Fibroblast of skin of abdomen (primary cell): ENCODE measurements at regions not wholly inside any gene's neighbourhood (a gene's known extent, or its start where the extent isn't known, plus 50 kb on each side); places are given as distances from the start of the nearest gene placed in this dataset.
"Not testable (repeated sequence)": the region's sequence is repeated elsewhere in the genome, so short reads cannot be mapped to it uniquely, and the experiment has no call there.

Experiments used
- DNase-seq: peaks from one replicate; pipeline ENCODE4 v3.0.0-alpha.2; 2013

DNA sequence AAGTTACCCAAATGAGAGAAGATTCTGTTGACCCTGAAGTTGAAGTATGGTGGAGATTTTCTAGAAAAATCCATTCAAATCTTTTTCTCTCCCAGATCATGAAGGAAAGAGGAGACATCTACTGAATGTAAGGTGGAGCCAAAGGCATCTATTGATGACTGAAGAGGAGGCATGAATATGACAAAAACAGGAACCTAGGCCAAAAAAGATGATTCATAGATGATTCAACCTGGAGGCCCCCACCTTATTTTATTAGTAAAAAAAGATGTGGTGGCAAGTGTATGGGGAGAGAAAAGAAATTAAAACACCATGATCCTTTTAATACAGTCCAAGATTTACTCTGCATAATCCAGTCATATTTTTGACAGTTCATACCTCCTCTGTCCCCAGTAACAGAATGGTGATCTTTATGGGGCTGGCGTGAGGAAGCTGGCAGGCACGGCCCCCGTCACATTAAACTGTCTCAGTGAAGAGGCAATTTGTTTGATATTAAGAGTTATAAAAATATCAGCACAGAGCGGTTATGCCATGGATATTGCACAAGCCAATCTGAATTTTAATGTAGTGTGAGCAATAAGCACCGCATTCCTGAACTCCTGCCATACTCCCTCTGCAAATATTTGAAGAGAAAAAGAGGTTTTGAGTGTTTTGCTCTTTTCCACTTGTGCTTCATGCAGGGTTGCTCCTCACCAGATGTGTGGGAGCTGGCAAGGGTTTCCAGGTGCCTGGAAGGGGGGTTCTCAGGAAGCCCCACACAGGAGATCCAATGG lies 94.4 kb downstream of the TRIM43 start:
- peak; percentile 81 for DNase-seq

DNA sequence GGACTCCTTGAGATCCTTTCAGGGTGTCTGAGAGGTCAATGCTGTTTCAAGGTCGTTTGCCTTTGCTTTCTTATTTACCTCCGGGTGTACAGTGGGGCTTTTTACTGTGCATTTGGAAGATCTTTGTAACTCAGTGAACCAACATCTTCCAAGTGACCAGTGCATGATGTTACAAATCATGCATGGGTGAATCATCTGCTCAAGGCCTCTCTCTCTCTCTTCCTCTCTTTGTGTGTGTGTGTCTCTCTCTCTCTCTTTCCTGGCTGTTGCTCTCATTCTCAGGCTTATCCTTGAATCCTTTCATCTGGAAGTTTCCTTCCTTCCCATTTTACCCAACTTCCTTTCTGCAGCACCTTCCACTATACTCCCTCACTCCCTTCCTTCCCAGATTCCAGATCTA lies 96.1 kb downstream of the TRIM43 start:
- peak; percentile 64 for DNase-seq

DNA sequence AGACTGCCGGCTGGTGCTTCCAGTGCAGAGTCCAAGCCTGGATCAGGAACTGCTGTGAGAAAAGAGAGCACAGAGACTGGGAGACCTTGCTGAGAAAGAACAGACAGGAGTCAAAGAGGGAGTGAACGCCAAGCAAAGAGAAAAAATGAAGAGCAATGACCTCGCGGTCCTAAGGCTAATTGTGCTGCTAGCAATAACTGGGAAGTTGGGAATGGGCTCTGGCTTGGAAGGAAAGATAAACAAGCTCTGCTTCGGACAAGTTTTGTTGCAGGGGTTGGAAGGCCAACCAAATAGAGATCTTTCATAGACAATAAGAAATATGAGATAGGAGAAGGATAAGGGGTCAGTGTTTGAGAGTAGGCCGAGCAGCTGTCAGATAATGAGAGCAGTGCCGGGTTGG lies 99.4 kb downstream of the TRIM43 start:
- not testable (repeated sequence) for DNase-seq

DNA sequence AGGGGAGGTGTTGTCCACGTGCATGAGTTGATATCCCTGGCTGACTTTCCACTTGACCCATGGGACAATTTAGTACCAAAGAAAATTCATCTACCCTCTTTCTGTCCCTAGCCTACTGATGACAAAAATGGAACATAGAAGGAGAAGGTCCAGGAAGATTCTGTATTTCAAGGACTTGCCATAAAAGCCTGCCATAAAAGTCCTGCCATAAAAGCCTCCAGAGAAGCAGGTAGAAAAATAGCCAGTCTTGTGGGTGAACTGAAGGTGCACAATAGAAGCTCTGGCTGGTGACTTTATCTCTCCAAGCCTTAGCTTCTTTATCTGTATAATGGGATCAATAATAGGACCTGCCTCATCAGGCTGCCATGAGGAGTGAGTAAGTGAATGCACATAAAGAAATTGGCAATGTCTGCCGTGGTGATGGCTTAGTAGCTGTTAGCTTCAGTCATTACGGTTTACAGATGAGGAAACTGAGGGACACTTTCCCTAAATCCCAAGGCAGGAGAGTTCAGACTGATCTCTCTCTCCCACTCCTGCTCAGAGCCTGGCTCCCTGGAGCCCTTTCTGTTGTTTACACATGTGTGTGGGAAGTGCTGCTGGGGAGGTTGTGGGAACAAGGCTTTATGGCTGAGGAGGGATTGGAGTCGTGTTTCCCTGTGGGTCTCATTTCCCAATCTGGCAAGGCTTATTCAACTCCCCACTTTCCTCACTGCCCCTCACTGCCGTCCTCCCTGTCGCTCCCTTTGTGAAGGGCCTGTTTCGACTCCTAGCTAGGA lies 101.5 kb downstream of the TRIM43 start:
- DNase-seq = not testable (repeated sequence)

DNA sequence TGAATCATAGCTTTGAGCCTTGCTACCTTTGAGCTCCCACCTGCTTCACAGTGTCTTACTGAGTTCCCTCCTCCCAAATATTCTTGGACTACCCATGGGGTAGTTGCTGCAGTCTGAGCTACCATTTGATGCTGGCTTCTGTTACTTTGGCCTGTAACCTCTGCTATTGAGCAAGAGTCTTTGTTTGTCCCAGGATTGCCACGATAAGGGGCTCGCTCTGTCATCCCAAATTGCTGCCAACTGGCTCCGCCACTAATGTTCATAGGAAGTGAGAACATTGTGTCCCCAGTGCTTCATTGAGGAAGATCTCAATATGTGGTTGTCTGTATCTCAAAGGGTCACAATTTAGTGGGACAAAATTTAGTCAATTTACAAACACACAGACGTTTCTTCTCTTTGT lies 103.8 kb downstream of the TRIM43 start:
- DNase-seq = no peak

DNA sequence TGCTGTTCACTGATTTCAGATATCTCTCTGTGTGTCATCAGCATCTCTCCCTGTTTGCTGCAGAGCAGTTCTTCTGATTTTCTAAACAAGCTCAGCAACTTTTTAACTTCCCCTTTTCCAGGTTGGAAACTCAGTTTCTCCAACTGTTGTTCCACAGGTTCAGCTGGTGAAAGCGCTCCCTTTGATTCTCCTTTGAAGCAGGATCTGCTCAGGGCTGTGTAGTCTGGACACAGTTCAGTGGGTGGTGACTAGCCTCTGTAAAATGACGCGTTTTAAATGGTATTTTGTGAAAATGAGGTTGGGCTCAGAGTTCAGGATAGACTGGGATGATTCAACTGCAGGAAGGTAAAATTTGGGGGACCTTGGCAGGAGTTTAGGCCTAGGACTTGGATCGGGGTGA lies 106.3 kb downstream of the TRIM43 start:
- DNase-seq = peak; percentile 22

DNA sequence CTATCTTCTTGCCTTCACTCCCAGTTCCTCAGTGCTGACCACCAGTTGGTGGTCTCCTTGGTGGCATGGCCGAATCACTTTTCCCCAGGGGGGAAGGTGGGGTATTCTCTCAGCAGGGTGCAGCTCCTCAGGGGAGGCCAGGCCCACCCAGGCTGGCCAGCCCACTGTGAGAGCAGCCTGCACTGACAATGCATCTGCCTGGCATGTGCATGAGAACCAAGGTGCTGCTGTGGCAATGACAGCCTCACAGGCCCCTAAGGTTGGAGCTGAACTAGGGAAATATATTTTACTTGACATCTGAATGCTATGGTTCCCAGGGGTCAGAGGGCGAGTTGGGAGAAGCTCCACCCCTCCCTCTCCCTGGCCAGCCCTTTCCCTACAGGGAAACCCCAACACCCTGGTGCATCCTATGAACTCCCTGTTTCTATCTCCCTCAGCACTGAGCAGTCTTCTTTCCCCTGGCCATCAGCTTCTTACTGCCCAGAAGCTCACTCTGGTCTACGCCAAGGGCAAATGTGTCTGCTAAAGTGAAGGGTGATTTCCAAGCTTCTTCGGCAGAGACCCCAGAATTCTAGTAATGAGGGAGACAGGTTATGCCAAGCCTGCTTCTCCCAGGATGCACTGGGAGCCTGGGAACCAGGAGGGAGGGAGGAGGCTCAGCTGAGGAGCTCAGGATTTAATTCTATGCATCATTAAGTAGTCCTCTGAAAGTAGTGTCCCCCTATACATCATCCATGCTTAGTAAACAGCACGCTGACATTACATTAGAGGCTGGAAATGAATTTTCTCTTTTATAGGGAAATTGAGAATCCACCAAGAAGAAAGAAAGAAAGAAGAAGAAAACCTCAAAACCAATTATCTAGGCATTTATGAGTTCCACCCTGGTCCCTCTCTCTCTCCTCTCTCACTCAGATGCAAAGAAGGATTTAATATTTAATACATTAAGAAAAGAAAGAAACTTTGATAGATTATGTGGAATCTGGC lies 107.7 kb downstream of the TRIM43 start:
- DNase-seq = not testable (repeated sequence)

DNA sequence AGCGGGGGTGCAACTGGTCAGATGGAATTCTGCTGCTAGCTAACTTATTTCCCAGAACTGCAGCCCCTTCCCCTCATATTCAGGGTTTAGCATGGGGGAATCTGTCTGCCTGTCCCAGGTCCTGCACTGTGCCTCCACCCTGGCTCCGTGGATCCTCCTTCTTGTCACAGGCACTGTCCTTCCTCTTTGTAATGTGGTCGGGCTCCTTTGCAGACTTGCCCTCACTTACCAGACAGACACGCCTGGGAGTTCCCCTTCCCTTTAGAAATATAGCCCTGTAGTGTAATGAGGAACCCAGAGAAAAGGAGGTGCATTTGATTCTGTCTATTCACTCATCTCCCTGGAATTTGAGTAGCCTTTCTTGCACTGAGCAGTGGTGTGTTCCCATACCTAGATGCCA lies 108.7 kb downstream of the TRIM43 start:
- peak; percentile 5 for DNase-seq

DNA sequence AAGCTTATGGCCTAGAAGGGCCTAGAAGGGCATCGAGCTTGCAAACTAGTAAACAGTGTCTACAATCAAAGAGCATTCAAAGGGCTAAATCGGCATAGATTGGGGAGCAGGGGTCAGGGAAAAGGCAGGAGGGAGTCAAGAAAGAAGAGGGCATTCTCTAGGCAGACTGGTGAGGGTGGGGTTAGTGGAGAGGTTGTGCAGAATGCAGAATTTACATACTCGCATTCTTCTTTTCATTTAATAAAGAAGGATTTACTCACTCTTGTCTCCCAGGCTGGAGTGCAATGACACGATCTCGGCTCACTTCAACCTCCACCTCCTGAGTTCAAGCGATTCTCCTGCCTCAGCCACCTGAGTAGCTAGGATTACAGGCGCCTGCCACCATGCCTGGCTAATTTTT lies 110.7 kb downstream of the TRIM43 start:
- no peak for DNase-seq

DNA sequence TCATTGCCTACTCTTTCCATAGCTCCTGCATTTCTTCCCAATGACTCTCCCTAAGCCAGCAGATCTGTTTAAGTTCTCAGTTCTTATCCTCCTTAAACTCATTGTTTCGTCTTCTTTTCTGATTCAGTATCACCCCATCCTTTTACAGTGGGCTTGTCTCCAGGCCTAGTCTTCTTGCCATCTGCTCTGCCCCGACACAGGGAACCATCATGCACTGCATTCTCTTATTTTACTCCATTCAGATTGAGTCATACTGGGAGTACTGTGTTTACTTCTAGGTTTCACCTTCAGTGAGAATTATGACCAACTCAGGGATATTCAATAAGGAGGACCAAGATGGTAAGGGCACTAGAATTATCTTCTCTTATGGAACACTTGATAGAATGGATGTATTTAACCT lies 115.4 kb downstream of the TRIM43 start:
- not testable (repeated sequence) for DNase-seq

DNA sequence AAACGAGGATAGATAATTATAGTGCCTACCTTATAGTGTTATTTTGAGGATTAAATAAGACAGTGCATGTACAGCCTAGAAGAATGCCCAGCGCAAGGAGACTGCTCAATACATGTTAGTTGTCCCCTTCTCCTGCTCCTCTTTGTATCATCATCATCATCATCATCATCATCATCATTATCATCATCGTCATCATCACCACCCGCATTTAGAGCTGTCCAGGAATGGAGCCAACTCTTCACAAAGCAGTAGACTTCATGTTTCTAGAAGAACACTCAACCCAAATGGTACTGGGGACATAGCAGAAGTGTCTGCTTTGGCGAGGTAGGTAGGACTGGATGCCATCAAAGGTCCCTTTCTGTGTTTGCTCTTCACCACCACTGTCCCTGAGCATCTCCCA lies 116.0 kb downstream of the TRIM43 start:
- no peak for DNase-seq

DNA sequence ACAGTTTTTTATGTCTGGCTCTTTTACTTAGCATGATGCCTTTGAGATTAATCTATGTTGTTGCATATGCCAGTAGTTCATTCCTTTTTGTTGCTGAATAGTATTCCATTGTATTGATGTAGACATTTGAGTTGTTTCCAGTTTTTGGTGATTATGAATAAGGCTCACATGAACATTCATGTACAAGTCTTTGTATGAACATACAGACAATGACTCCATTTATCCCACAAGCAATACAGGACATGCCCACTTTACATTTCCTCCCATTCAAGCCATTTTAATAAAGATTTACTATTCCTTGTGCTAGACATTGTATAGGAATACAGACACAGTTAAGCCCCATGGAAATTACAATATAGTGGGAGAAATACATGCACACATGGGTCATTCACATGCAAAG lies 118.0 kb downstream of the TRIM43 start:
- DNase-seq = no peak

DNA sequence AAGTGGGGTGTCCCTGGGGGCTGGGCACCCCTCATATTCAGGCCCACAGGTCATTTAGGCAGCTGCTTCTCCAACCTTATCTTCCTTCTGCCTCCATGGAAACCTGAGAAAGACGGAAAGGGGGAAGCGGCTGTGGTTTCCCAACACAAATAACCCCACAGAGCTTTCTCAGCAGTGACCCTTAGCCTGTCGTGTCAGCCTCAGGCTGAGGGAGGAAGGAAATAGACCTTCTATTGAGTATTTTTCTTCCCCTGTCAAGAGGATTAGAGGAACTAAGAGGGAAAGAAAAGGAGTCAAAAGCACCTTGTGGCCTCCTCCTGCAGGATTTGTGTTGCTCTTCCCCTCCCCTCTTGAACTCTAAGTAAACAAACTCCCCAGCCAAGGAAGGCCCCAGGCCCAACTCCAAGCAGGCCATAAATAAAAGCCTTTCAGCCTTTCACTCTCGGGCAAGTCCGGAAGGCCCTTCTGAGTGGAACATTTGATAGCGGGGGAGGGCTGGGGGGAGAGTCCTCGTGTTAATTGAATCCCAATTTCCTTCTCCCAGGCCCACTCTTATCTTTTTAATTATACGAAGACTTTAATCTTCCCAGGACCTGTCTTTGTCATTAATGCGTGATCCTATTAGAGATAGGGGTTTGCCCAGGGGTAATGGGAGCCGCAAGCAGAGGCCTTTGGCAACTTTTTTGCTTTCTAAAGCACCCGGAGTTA lies 121.8 kb downstream of the TRIM43 start:
- not testable (repeated sequence) for DNase-seq

DNA sequence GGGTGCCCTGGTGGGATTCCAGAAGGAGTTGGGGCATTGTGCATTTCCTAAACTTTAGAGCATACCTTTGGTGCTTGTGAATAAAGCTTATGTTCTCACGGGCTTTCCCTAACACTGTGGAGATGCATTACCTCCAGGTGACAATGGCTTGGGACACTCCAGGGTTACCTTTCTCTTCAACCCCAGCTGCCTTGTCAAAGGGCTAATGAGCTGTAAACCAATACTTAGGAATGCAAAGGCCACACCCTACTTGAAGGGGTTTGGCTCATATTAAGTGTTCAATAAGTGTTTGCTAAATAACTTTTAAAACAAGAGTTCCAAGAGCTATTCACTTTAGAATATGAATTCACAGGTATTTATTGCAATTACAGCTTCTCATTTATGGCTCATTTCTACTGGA lies 122.6 kb downstream of the TRIM43 start:
- not testable (repeated sequence) for DNase-seq

DNA sequence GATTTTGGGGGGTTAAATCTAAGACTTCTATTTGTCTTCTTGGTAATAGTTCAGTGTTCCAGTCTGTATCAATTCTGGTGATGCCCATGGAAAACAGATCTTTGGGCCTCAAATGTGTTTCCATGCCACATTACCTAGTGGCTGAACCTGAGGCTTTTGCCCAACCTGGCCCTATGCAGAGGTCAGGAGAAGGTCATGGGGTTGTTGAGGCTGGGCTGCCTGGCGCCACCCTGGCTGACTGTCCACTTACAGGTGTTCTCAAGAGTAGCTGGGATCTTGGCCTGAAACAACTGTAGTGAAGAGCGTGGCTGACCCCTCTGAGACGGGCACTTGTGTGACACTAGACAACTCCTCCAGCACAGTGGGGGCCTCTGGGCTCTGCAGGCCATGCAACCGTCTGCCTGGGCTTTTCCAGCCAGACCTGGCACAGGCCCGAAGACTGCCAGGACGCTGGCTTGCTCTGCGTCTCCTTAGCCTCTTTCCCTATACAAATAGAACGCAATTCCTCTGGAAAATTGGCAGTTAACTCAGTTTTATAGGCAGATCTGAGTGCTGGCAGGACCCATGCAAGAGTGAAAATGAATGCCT lies 127.8 kb downstream of the TRIM43 start:
- DNase-seq = no peak

DNA sequence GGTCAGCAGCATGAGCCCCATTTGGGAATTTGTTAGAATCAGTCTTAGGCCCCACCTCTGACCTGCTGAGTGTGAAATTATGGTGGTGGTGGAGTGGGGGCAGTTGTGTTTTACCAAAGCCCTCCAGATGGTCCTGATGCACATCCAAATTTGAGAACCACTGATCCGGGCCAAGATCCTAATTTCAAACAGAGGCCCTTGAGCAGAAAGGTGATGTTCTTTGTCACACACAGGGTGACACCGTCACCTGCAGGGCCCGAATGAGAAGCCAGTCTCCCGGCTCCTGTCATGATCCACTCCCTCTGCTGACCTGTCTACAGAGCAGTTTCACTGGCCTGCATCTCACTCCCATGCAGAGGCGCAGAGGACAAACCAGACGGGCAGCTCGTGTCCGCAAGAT lies 129.9 kb downstream of the TRIM43 start:
- no peak for DNase-seq

DNA sequence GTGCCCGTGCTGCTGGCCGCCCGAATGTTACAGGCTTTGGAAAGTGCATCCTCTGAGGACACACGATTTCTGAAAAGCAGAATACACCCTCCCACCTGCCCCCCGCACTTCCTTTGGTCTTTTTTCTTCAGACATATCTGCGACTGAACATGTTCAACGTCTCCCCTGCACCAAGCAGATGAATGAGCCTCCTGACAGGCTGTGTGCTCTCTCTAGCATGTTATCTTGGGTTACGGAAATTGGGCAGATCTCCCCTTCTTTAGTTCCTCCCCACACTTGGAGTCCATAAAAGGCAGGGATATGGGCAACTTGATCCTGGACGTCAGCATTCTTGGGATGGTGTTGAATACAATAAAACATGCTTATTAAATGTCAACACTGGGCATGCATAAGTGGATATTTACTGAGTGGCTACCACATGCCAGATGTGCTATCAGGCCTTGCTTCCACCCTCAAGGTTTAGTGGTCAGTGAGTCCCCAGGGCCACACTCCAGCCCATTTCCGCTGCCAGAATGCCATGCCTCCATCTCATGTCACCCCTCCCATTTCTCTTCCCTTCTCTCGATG lies 130.4 kb downstream of the TRIM43 start:
- no peak for DNase-seq

DNA sequence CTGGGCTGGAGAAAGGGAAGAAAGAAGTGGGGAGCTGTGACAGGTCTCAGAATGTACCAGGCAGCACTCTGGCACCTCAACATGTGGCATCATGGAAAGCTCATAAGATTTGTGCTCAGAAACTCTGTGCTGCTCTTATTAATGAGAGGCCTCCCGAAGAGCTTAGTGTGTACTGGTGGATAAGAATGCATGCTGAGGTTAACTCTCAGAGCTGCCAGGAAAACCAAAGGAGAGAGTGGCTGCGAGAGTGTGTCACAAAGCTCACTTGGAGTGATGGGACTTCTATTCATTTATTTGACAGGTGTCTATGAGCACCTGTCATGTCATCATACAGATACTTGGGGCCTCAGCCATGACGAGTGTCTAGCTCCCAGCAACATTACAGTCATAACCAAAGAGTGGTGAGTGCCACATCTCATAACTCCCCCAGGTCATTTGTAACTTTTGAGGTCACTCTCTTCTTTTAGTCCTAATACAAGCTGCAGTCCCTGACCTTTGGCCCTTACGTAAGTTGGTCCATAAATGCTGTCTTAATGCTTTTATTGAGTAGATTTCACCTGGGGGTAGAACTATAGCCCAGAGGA lies 131.9 kb downstream of the TRIM43 start:
- DNase-seq = not testable (repeated sequence)

DNA sequence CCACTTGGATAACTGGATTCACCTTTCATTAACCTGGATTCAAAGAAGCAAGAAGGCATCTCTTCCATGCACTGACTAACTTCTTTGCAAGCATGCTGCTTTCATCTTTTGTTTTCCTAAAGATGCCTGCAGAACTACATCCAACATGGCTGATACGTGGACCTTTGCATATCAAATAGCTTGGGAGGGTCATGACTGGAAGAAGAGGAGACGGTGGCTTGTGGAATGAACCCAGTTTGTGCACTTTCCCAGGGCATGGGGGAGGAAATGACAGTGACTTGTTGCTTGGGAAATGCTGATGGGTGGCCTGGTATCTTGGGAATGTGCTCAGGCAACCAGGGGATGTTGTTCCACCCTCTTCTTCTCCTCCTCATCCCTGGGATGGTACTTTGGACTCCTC lies 133.4 kb downstream of the TRIM43 start:
- DNase-seq = not testable (repeated sequence)

DNA sequence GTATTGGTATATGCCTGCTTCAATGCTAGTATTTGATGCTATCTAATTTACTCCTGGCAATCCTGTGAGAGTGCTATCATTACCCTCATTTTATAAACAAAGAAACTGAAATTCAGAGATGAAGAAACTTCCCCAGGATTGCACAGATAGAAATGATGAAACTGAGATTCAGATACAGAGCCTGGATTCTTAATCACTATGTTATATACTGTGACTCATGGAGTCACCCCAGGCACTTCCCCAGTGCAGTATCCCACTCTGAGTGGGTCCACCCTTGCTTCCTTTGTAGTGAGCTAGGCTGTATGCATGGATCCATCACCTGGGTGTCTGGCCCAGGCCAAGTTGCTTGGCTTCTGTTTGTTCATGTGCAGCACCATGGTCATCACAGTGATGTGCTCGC lies 133.9 kb downstream of the TRIM43 start:
- DNase-seq = peak; percentile 21

DNA sequence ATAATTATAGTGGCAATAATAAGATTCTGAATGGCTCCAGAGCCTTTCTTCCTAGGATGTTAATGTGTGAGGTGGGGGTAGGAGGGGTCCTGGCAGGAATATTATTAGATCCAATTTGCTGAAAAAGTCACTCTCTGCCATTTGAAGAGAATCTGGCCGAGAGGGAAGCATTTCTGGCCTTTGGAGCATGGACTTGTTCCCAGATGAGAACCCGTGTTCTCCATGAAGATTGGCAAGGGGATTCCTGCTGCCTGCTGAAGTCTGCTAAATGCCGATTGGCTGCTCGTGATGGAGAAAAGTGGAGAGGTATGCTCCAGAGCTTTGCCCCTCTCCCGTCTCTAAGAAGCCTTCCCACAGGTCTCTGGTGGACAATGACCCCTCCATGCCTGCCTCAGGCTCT lies 135.6 kb downstream of the TRIM43 start:
- not testable (repeated sequence) for DNase-seq
